DND-41 (cell line): ENCODE measurements at regions not wholly inside any gene's neighbourhood (a gene's known extent, or its start where the extent isn't known, plus 50 kb on each side); places are given as distances from the start of the nearest gene placed in this dataset.

ENCODE experiments used
- ATAC-seq: fragments of 200-7000 bp; cut with Tn5 transposase; 3 replicates; pipeline ENCODE4 v1.9.1; 2021; ENCODE audit warnings: low read depth; ENCODE audit not compliant: insufficient read depth
- DNase-seq: peaks from one replicate; pipeline ENCODE4 v3.0.0-alpha.2; 2020
- H2AFZ ChIP-seq: 2 replicates; pipeline ENCODE4 v1.6.0; 2012; ENCODE audit warnings: low read depth, low read length
- H3K27ac ChIP-seq: 2 replicates; pipeline ENCODE4 v1.5.1; 2012; ENCODE audit warnings: low read length, inconsistent platforms
- H3K27me3 ChIP-seq: fragments of 200-600 bp; sonication (generic); 2 replicates; pipeline ENCODE4 v1.6.0; 2012; ENCODE audit warnings: low read length, mild to moderate bottlenecking, inconsistent platforms; ENCODE audit not compliant: insufficient read depth, poor library complexity
- H3K36me3 ChIP-seq: 2 replicates; pipeline ENCODE4 v1.5.1; 2012; ENCODE audit warnings: low read length, inconsistent platforms; ENCODE audit not compliant: insufficient read depth
- H3K4me1 ChIP-seq: 2 replicates; pipeline ENCODE4 v1.5.1; 2012; ENCODE audit warnings: mild to moderate bottlenecking, low read length; ENCODE audit not compliant: insufficient read depth
- H3K4me2 ChIP-seq: 2 replicates; pipeline ENCODE4 v1.6.0; 2012; ENCODE audit warnings: mild to moderate bottlenecking, moderate library complexity, low read length, inconsistent platforms; ENCODE audit not compliant: insufficient read depth
- H3K4me3 ChIP-seq, 2 experiments: fragments of 200-600 bp in 1 of 2; shearing (Covaris generic) in 1 of 2; 2 replicates each; pipeline ENCODE4 v1.5.1; 2012 to 2016; ENCODE audit warnings: inconsistent platforms in 2 of 2, low read length in 2 of 2, mild to moderate bottlenecking in 2 of 2, low read depth in 1 of 2, moderate library complexity in 1 of 2
- H3K79me2 ChIP-seq: 2 replicates; pipeline ENCODE4 v1.6.0; 2012; ENCODE audit warnings: low read length, inconsistent platforms; ENCODE audit not compliant: insufficient read depth
- H3K9ac ChIP-seq: 2 replicates; pipeline ENCODE4 v1.6.0; 2012; ENCODE audit warnings: low read depth, mild to moderate bottlenecking, inconsistent platforms, low read length, moderate library complexity
- H3K9me3 ChIP-seq: 2 replicates; pipeline ENCODE4 v1.5.1; 2012; ENCODE audit warnings: low read length, moderate library complexity, mild to moderate bottlenecking, inconsistent platforms; ENCODE audit not compliant: insufficient read depth, severe bottlenecking
- H4K20me1 ChIP-seq: 2 replicates; pipeline ENCODE4 v1.6.0; 2012; ENCODE audit warnings: low read length; ENCODE audit not compliant: insufficient read depth
- EZH2 ChIP-seq: IDR thresholded peaks from 3 replicates; pipeline ENCODE4 v1.6.1; 2012; ENCODE audit warnings: borderline replicate concordance, low read depth, mild to moderate bottlenecking, moderate library complexity, low read length, inconsistent platforms; ENCODE audit not compliant: severe bottlenecking
- TF ChIP-seq, protein P1 (sequence below): IDR thresholded peaks from 2 replicates; pipeline ENCODE4 v1.5.1; 2012; ENCODE audit warnings: borderline replicate concordance, low read length, moderate library complexity, mild to moderate bottlenecking; ENCODE audit not compliant: poor library complexity, severe bottlenecking; ENCODE audit errors: extremely low read depth

DNA sequence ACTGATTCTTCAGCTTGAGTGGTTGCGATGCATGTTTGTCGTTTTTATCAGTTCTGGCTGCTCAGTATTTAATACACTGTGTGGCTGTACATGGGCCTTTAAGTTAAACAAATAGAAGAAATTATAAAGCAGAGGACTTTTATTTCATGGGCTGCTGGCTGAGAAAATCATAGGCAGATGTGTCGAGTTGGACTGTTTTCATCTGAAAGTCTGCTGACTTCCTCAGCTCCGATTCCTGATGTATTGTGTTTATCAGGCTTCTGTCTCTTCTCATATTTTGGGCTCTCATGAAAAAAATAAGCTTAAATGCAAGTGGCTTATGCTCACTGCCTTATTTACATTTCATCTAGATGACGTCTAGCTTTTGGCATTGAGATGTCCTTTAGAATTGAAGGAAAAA lies 129.5 kb upstream of the GGTLC1 start:
- no peak overlapping the region for H3K4me2 ChIP-seq
- no peak overlapping the region for H2AFZ ChIP-seq
- no peaks in the 10 kb centered on the region for H3K27me3 ChIP-seq
- no peak overlapping the region for H3K27ac ChIP-seq
- no peaks in the 10 kb centered on the region for H3K36me3 ChIP-seq
- DNase-seq (no peak), ATAC-seq (no peak)
- H3K4me1 ChIP-seq: no peaks in the 10 kb centered on the region
- no peak overlapping the region for H3K4me3 ChIP-seq
- no peaks in the 10 kb centered on the region for H3K79me2 ChIP-seq
- H3K9ac ChIP-seq: no peak overlapping the region
- H4K20me1 ChIP-seq: no peaks in the 10 kb centered on the region
- TF ChIP-seq EZH2: no peak
- TF ChIP-seq, protein P1, sequence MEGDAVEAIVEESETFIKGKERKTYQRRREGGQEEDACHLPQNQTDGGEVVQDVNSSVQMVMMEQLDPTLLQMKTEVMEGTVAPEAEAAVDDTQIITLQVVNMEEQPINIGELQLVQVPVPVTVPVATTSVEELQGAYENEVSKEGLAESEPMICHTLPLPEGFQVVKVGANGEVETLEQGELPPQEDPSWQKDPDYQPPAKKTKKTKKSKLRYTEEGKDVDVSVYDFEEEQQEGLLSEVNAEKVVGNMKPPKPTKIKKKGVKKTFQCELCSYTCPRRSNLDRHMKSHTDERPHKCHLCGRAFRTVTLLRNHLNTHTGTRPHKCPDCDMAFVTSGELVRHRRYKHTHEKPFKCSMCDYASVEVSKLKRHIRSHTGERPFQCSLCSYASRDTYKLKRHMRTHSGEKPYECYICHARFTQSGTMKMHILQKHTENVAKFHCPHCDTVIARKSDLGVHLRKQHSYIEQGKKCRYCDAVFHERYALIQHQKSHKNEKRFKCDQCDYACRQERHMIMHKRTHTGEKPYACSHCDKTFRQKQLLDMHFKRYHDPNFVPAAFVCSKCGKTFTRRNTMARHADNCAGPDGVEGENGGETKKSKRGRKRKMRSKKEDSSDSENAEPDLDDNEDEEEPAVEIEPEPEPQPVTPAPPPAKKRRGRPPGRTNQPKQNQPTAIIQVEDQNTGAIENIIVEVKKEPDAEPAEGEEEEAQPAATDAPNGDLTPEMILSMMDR: no peak
- no peaks in the 10 kb centered on the region for H3K9me3 ChIP-seq

GRCh38 chr20:24117383-24117782 lies 128.8 kb upstream of the GGTLC1 start:
- H3K4me1 ChIP-seq: no peaks in the 10 kb centered on the region
- H3K79me2 ChIP-seq: no peaks in the 10 kb centered on the region
- H3K36me3 ChIP-seq: no peaks in the 10 kb centered on the region
- H3K27ac ChIP-seq: no peak overlapping the region
- no peak overlapping the region for H3K4me2 ChIP-seq
- H3K4me3 ChIP-seq: no peak overlapping the region
- ATAC-seq (no peak), DNase-seq (no peak)
- H3K27me3 ChIP-seq: no peaks in the 10 kb centered on the region
- H2AFZ ChIP-seq: no peak overlapping the region
- H3K9ac ChIP-seq: no peak overlapping the region
- no peaks in the 10 kb centered on the region for H3K9me3 ChIP-seq
- no peak for TF ChIP-seq EZH2
- TF ChIP-seq, protein P1: no peak
- H4K20me1 ChIP-seq: no peaks in the 10 kb centered on the region

DNA sequence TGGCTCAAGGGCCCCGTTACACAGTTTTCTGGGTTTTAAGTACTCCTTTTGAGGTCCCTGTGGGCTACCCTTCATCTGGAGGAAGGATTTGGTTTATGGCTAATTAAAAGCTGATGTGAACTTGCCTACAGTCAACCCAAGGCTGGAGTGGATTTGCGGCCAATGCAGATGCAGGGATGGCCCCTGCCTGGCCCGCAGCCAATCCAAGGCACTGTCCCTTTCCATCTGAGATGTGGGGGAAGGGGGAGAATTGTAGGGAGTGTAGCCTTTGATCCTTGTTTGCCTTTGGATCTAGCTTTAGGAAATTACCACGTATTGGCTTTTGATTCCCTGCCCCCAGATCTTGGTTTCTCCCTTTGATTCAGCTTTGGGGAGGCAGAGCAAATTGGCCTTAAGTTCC lies 128.0 kb upstream of the GGTLC1 start:
- ATAC-seq (no peak), DNase-seq (no peak)
- no peaks in the 10 kb centered on the region for H4K20me1 ChIP-seq
- H3K4me3 ChIP-seq: no peak overlapping the region
- H3K79me2 ChIP-seq: no peaks in the 10 kb centered on the region
- no peak overlapping the region for H2AFZ ChIP-seq
- no peaks in the 10 kb centered on the region for H3K4me1 ChIP-seq
- no peaks in the 10 kb centered on the region for H3K27me3 ChIP-seq
- no peaks in the 10 kb centered on the region for H3K36me3 ChIP-seq
- no peak overlapping the region for H3K27ac ChIP-seq
- H3K9ac ChIP-seq: no peak overlapping the region
- H3K9me3 ChIP-seq: no peaks in the 10 kb centered on the region
- TF ChIP-seq EZH2: no peak
- TF ChIP-seq, protein P1: no peak
- H3K4me2 ChIP-seq: no peak overlapping the region

DNA sequence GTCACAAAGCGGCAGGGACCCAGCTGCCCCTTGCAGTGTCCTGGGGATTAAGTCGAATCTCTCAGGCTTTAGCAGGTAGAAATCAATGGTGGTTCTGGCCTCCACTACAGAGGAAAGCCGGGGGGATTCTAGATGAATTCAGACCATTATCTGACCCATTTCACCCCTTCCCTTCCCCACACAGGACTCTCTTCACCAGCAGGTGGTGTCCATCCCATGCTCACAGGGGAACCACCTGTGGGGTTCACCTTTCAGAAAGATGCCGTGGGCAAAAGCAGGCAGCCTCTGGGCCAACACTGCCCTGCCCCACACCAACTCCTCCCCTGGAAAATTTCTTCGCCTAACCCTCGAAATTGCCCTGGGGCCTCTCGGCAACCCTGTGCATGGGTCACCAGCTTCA lies 123.8 kb upstream of the GGTLC1 start:
- no peak overlapping the region for H3K4me3 ChIP-seq
- TF ChIP-seq, protein P1: peak; percentile 13
- no peak for TF ChIP-seq EZH2
- H3K79me2 ChIP-seq: no peaks in the 10 kb centered on the region
- H3K27ac ChIP-seq: no peak overlapping the region
- ATAC-seq (no peak), DNase-seq (no peak)
- no peaks in the 10 kb centered on the region for H4K20me1 ChIP-seq
- H2AFZ ChIP-seq: no peak overlapping the region
- no peak overlapping the region for H3K9ac ChIP-seq
- no peaks in the 10 kb centered on the region for H3K4me1 ChIP-seq
- H3K4me2 ChIP-seq: no peak overlapping the region
- no peaks in the 10 kb centered on the region for H3K36me3 ChIP-seq
- no peaks in the 10 kb centered on the region for H3K9me3 ChIP-seq
- H3K27me3 ChIP-seq: no peaks in the 10 kb centered on the region
